ENCODE measurements at regions not wholly inside any gene's neighbourhood (a gene's known extent, or its start where the extent isn't known, plus 50 kb on each side); places are given as distances from the start of the nearest gene placed in this dataset.

GRCh38 chr7:113392421-113392820 is 274.1 kb upstream of the SMIM30 start:
- DNase-seq (ENCODE audit: low spot score): no peak
- TF ChIP-seq CTCF (IDR thresholded peaks at IDR 0.05; ENCODE audit: borderline replicate concordance, control extremely low read depth, extremely low read depth, insufficient read depth, missing control alignments): no peak
- in situ Hi-C loops (cut with MboI; ENCODE audit: low sequenced_read_pairs, unreplicated experiment): no loop called here

- TF ChIP-seq CTCF (IDR thresholded peaks at IDR 0.05; ENCODE audit: borderline replicate concordance, control extremely low read depth, extremely low read depth, insufficient read depth, missing control alignments): no peak
- in situ Hi-C loops (cut with MboI; ENCODE audit: low sequenced_read_pairs, unreplicated experiment): no loop called here
- no peak for DNase-seq (ENCODE audit: low spot score)
Measured at GRCh38 chr7:113389112-113389646, 270.8 kb upstream of the SMIM30 start.

GRCh38 chr7:113383638-113384037 is 265.3 kb upstream of the SMIM30 start:
- no peak for TF ChIP-seq CTCF (IDR thresholded peaks at IDR 0.05; ENCODE audit: borderline replicate concordance, control extremely low read depth, extremely low read depth, insufficient read depth, missing control alignments)
- DNase-seq (ENCODE audit: low spot score): no peak
- in situ Hi-C loops (cut with MboI; ENCODE audit: low sequenced_read_pairs, unreplicated experiment): no loop called here

GRCh38 chr7:113379746-113380145 is 261.4 kb upstream of the SMIM30 start:
- in situ Hi-C loops (cut with MboI; ENCODE audit: low sequenced_read_pairs, unreplicated experiment): no loop called here
- DNase-seq (ENCODE audit: low spot score): no peak
- TF ChIP-seq CTCF (IDR thresholded peaks at IDR 0.05; ENCODE audit: borderline replicate concordance, control extremely low read depth, extremely low read depth, insufficient read depth, missing control alignments): no peak

GRCh38 chr7:113374955-113375354 is 256.6 kb upstream of the SMIM30 start:
- in situ Hi-C loops (cut with MboI; ENCODE audit: low sequenced_read_pairs, unreplicated experiment): no loop called here
- DNase-seq (ENCODE audit: low spot score): no peak
- no peak for TF ChIP-seq CTCF (IDR thresholded peaks at IDR 0.05; ENCODE audit: borderline replicate concordance, control extremely low read depth, extremely low read depth, insufficient read depth, missing control alignments)

GRCh38 chr7:113373863-113374262 is 255.5 kb upstream of the SMIM30 start:
- in situ Hi-C loops (cut with MboI; ENCODE audit: low sequenced_read_pairs, unreplicated experiment): no loop called here
- no peak for DNase-seq (ENCODE audit: low spot score)
- TF ChIP-seq CTCF (IDR thresholded peaks at IDR 0.05; ENCODE audit: borderline replicate concordance, control extremely low read depth, extremely low read depth, insufficient read depth, missing control alignments): no peak

All from GM13976 (cell line).